Gastrocnemius medialis (tissue), 4 donors: ENCODE measurements at regions not wholly inside any gene's neighbourhood (a gene's known extent, or its start where the extent isn't known, plus 50 kb on each side); places are given as distances from the start of the nearest gene placed in this dataset.

Source experiments
- POLR2A ChIP-seq, 2 donors: fragments of 450-650 bp; IDR thresholded peaks; one replicate each; pipeline ENCODE4 v1.6.1; 2017; ENCODE audit warnings: antibody characterized with exemption in 2 of 2, mild to moderate bottlenecking in 2 of 2, moderate library complexity in 2 of 2
- TF ChIP-seq, protein P1 (sequence below), 5 experiments: fragments of 450-650 bp in 3 of 5; fragments of 200-600 bp in 2 of 5; sonication (generic) in 2 of 5; IDR thresholded peaks in 4 of 5; conservative IDR thresholded peaks in 1 of 5; 1 replicate in 4 of 5; 2 replicates in 1 of 5; pipeline ENCODE4 v1.5.1; 2016 to 2019; ENCODE audit warnings: antibody characterized with exemption in 5 of 5, mild to moderate bottlenecking in 3 of 5, moderate library complexity in 3 of 5

DNA sequence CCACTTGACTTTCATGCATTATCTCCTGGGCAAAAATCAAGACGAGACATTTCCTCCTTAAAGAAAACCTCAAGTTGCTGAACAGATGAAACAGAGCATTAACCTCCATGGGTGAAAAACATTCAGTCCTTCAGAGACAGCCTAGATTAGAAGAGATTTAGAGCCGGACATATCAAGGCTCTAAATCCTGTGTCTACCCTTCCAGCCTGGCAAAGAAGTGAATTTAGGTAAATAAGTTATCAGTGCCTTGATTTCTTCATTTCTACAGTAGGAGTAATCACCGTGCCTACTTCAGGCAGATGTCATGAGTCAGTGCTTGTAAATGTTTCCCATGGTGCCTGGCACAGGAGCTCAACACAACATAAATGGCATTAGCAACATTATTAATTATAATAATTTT is 159.3 kb upstream of the PRICKLE2 start:
- TF ChIP-seq, protein P1, sequence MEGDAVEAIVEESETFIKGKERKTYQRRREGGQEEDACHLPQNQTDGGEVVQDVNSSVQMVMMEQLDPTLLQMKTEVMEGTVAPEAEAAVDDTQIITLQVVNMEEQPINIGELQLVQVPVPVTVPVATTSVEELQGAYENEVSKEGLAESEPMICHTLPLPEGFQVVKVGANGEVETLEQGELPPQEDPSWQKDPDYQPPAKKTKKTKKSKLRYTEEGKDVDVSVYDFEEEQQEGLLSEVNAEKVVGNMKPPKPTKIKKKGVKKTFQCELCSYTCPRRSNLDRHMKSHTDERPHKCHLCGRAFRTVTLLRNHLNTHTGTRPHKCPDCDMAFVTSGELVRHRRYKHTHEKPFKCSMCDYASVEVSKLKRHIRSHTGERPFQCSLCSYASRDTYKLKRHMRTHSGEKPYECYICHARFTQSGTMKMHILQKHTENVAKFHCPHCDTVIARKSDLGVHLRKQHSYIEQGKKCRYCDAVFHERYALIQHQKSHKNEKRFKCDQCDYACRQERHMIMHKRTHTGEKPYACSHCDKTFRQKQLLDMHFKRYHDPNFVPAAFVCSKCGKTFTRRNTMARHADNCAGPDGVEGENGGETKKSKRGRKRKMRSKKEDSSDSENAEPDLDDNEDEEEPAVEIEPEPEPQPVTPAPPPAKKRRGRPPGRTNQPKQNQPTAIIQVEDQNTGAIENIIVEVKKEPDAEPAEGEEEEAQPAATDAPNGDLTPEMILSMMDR (IDR thresholded peaks at IDR 0.05 in 4 of 5, conservative IDR thresholded peaks at IDR 0.05 in 1 of 5), result no peak
- no peak for TF ChIP-seq POLR2A (IDR thresholded peaks at IDR 0.05)
